ENCODE measurements at regions not wholly inside any gene's neighbourhood (a gene's known extent, or its start where the extent isn't known, plus 50 kb on each side); places are given as distances from the start of the nearest gene placed in this dataset.
"Not testable (repeated sequence)": the region's sequence is repeated elsewhere in the genome, so short reads cannot be mapped to it uniquely, and the experiment has no call there.

- no peak for DNase-seq (ENCODE audit: low read depth in 3 of 3)
These were observed 316.1 kb downstream of the OTUD1 start for GRCh38 chr10:23754941-23755340.

DNA sequence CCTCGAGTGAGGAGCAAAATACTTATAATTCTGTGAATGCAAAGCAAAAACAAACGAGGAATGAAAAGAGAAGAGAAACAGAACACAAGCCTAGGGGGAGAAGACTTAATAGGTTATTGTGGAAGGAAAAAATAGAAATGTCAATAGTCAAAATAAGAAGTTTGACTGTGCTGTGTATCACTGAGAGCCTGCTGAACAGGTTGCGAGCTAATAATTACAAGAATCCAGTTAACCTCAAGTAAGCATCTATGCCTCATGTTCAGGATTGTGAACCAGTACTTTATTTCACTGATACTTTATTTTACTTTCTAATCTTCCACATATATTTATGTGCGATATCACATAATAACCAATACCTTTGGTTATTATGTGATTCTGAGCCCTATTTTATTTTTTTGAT, 316.7 kb downstream of the OTUD1 start:
- DNase-seq (ENCODE audit: low read depth in 3 of 3): no peak

GRCh38 chr10:23768281-23768680, 329.4 kb downstream of the OTUD1 start:
- DNase-seq (ENCODE audit: low read depth in 3 of 3): no peak

GRCh38 chr10:23777153-23777552, 338.3 kb downstream of the OTUD1 start:
- DNase-seq (ENCODE audit: low read depth in 3 of 3): no peak

- no peak for DNase-seq (ENCODE audit: low read depth in 3 of 3)
These were observed 340.4 kb downstream of the OTUD1 start for GRCh38 chr10:23779301-23779700.

GRCh38 chr10:23780331-23780730, 341.5 kb downstream of the OTUD1 start:
- no peak for DNase-seq (ENCODE audit: low read depth in 3 of 3)

DNA sequence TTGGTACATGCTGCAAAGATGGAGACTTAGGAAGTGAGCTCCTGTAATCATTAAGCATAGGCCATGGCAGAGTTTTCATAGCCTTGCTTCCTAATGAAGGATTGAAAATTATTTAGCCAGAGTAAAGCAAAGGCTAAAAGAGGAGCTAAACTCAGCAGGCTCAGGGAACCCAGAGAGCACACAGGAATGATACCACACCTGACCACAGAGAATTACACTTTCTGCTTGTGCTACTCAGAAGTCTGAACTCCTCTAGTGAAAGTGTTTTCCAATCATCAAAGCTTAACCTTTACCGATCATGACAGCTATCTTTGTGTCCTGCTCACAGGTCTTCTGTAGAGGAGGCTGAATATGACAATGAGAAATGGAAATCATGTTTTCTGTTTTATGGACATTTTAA, 347.7 kb downstream of the OTUD1 start:
- no peak for DNase-seq (ENCODE audit: low read depth in 3 of 3)

GRCh38 chr10:23793577-23793976, 354.7 kb downstream of the OTUD1 start:
- no peak for DNase-seq (ENCODE audit: low read depth in 3 of 3)

GRCh38 chr10:23797452-23797851, 358.6 kb downstream of the OTUD1 start:
- not testable (repeated sequence) for DNase-seq (ENCODE audit: low read depth in 3 of 3)

DNA sequence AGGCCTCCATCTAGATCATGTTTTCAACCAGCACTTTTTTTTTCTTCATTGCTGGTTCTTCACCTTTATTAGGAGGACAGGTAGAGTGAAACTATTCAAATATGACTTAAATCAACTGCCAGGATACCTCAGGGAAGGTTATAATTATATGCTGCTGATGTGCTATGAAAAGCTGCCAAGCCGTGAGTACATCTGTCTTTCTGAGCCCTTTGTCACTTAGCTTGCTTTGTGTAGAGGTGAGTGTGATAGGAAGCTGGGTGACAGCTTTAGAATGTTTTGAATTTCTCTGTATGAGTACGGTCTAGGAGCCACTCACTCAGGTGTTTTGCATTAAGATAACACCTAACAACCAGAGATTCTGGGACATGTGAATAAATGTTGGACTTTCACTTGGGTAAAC, 365.2 kb downstream of the OTUD1 start:
- DNase-seq (ENCODE audit: low read depth in 3 of 3): no peak

GRCh38 chr10:23813687-23814086, 374.8 kb downstream of the OTUD1 start:
- DNase-seq (ENCODE audit: low read depth in 3 of 3): no peak

DNA sequence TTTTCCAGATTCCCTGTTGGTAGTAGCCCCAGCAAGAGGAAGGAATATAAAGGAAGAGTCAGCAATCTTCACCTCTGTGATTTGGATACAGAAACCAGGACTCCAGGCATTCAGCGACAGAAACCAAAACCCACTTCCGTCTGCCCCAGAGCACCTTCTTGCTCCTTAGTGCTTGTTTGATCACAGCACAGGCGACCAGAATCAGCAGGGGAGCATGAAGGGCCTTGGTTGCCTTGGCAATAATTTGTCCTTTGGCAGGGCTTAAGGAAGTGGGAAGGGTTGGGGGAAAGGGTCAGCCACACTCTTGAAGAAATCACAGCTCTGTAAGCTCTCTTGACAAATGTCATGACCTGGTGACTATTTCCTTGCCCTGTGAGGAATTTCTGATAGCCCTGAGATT, 379.6 kb downstream of the OTUD1 start:
- DNase-seq (ENCODE audit: low read depth in 3 of 3): no peak

DNA sequence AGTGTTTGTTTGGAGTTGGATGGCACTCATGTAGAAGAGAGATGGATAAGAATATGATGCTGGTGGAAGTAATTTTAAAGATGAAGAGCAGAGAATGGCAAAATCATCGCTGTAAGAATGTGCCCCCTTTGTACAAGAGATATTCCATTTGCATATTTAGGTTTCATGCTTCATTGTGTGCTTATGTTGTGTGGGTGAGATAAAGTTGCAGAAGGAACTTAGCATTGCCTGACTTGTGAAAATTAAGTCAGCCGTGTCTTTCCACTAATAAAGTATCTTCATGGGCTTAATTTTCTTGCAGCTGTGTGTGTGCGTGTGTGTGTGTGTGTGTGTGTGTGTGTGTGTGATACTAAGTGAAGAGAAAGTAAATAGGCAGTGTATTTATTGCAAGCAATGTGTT, 381.9 kb downstream of the OTUD1 start:
- DNase-seq (ENCODE audit: low read depth in 3 of 3): no peak

- DNase-seq (ENCODE audit: low read depth in 3 of 3): no peak
These were observed 384.1 kb upstream of the KIAA1217 start for GRCh38 chr10:23824822-23825221.

DNA sequence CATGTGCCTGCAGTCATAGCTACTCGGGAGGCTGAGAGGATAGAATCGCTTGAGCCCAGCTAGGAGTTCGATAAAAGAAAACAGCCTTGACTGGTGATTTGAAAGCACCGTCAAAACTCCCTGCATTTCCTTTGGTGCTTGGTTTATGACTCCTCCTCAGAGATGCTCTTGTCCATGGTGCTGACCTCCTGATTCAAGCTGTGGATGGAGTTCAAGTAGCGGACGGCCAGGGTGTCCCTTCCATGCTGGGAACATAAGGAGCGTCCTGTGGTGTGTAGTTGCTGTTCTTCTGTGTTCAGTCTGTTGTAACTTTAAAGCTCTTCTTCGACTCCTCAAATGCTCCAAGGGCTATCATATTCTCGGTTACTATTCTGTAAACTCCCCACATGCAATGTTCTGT, 382.5 kb upstream of the KIAA1217 start:
- DNase-seq (ENCODE audit: low read depth in 3 of 3): no peak

- no peak for DNase-seq (ENCODE audit: low read depth in 3 of 3)
These were observed 379.4 kb upstream of the KIAA1217 start for GRCh38 chr10:23829556-23829955.

DNA sequence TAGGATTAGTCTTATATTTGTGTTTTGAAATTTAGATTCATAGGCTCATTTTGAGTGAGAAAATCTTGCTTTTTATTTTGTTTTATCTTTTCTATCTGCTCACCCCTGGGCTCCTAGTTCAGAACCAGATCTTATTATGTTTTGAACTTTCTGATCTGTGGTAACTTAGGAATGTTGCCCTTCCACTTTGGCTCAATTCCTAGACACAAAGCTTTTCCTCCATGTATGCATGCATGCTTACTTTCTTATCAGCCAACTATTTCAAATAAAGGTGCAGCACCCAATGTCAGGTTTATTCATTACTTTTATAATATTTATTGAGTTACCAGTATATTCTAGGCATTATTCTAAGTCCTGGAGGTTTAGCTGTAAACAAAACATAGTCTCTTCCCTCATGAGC, 374.8 kb upstream of the KIAA1217 start:
- DNase-seq (ENCODE audit: low read depth in 3 of 3): no peak

GRCh38 chr10:23850631-23851030, 358.3 kb upstream of the KIAA1217 start:
- no peak for DNase-seq (ENCODE audit: low read depth in 3 of 3)

- no peak for DNase-seq (ENCODE audit: low read depth in 3 of 3)
These were observed 349.3 kb upstream of the KIAA1217 start for GRCh38 chr10:23859598-23859997.

DNA sequence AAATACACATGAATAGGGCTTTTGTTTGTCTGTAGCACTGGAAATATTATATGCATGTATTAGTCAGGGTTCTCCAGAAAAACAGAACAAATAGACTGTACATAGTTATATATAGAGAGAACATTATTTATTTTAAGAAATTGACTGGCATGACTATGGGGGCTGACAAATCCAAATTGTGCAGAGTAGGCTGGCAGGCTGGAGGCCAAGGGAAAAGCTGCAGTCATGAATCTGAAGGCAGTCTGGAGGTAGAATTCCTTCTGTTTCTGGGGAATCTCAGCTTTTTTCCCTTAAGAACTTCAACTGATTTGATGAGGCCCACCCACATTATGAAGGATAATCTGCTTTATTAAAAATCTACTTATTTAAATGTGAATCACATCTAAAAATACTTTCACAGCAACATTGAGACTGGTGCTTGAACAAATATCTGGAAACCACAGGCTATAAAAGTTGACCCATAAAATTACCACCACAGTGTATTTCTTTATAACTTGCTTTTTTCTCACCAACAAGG, 344.2 kb upstream of the KIAA1217 start:
- DNase-seq (ENCODE audit: low read depth in 3 of 3): no peak

DNA sequence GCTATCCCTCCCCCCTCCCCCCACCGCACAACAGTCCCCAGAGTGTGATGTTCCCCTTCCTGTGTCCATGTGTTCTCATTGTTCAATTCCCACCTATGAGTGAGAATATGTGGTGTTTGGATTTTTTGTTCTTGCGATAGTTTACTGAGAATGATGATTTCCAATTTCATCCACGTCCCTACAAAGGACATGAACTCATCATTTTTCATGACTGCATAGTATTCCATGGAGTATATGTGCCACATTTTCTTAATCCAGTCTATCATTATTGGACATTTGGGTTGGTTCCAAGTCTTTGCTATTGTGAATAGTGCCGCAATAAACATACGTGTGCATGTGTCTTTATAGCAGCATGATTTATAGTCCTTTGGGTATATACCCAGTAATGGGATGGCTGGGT, 342.0 kb upstream of the KIAA1217 start:
- not testable (repeated sequence) for DNase-seq (ENCODE audit: low read depth in 3 of 3)

DNA sequence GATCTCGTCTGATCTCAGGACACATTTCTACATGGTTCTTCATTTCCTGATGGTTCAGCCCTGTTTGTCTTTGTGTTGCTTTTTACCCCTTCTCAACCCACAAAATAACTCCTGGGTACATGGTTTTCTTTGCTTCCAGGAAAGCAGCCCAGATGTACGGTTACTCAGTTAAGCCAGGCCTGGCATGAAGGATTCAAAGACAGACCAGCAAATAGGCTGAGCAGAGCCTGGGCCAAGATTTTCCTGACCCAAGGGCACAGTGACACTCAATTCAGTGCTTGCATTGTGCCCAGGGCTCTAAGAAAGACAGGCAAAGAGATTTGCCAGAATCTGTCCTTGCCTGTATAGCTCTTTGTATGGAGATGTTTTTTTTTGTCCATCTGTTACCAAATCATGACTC, 340.8 kb upstream of the KIAA1217 start:
- no peak for DNase-seq (ENCODE audit: low read depth in 3 of 3)

DNA sequence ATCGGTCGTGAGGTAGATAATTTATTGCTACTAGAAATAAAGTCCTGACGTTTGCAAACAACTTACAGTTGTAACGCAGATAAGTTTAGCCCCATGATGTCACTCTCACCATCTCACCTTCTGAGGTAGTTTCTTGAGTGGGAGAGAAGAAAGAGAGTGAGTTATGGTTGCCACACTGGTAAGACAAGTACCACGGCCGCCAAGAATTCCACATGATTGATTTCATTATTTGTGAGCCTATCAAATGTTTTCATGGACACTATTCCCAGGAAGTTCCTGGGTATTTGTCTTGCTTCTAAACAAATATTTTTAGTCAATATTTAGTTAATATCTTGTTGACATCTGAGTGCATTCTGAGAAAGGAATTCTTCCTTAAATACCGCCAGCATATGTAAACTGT, 339.4 kb upstream of the KIAA1217 start:
- no peak for DNase-seq (ENCODE audit: low read depth in 3 of 3)

GRCh38 chr10:23869996-23870395, 338.9 kb upstream of the KIAA1217 start:
- no peak for DNase-seq (ENCODE audit: low read depth in 3 of 3)
